GM12874 (cell line): ENCODE measurements at regions not wholly inside any gene's neighbourhood (a gene's known extent, or its start where the extent isn't known, plus 50 kb on each side); places are given as distances from the start of the nearest gene placed in this dataset.

Experiments
- CTCF ChIP-seq: IDR thresholded peaks from 2 replicates; pipeline ENCODE4 v1.5.1; 2011; ENCODE audit warnings: low read depth, mild to moderate bottlenecking, control low read depth, low read length, moderate library complexity; ENCODE audit not compliant: insufficient read depth

GRCh38 chr2:10202131-10202665, 79.7 kb downstream of the RRM2 start:
- no peak for TF ChIP-seq CTCF

- no peak for TF ChIP-seq CTCF
These were observed 82.0 kb downstream of the RRM2 start for GRCh38 chr2:10204326-10205161.

GRCh38 chr2:10205162-10205475, 82.6 kb downstream of the RRM2 start:
- TF ChIP-seq CTCF: no peak

- TF ChIP-seq CTCF: no peak
These were observed 86.2 kb downstream of the RRM2 start for GRCh38 chr2:10208736-10209135.

- no peak for TF ChIP-seq CTCF
These were observed 86.9 kb downstream of the RRM2 start for GRCh38 chr2:10209406-10209935.

GRCh38 chr2:10210336-10210735, 87.8 kb downstream of the RRM2 start:
- no peak for TF ChIP-seq CTCF

- TF ChIP-seq CTCF: no peak
These were observed 89.4 kb downstream of the RRM2 start for GRCh38 chr2:10211844-10212422.
